ENCODE measurements at regions not wholly inside any gene's neighbourhood (a gene's known extent, or its start where the extent isn't known, plus 50 kb on each side); places are given as distances from the start of the nearest gene placed in this dataset.

GRCh38 chr15:46552316-46552715 lies 917.5 kb downstream of the SQOR start:
- no peak for TF ChIP-seq YY1 (IDR thresholded peaks at IDR 0.05; ENCODE audit: low read depth, low read length)
- TF ChIP-seq POLR2A (IDR thresholded peaks at IDR 0.05; ENCODE audit: low read depth, low read length), result no peak
- no peak for TF ChIP-seq BACH1 (IDR thresholded peaks at IDR 0.05; ENCODE audit: borderline replicate concordance)
- TF ChIP-seq MAX (IDR thresholded peaks at IDR 0.05; ENCODE audit: low read depth, low read length), result no peak
- TF ChIP-seq SUZ12 (IDR thresholded peaks at IDR 0.05; ENCODE audit: unreplicated experiment), result no peak
- TF ChIP-seq MYC (IDR thresholded peaks at IDR 0.05; ENCODE audit: insufficient read depth, insufficient read length, insufficient replicate concordance, low read length, severe bottlenecking), result no peak
- no peak for TF ChIP-seq CTCF (IDR thresholded peaks at IDR 0.05 in 2 of 3, conservative IDR thresholded peaks at IDR 0.05 in 1 of 3; ENCODE audit: control insufficient read depth in 2 of 3, extremely low read depth in 1 of 3, insufficient read depth in 1 of 3, low read depth in 3 of 3, low read length in 3 of 3)
- TF ChIP-seq TCF12 (IDR thresholded peaks at IDR 0.05; ENCODE audit: low read depth, low read length), result no peak

Data from GM12878 (cell line).